GM18861 (cell line): ENCODE measurements at regions not wholly inside any gene's neighbourhood (a gene's known extent, or its start where the extent isn't known, plus 50 kb on each side); places are given as distances from the start of the nearest gene placed in this dataset.

Experiments
- ATAC-seq: cut with Tn5 transposase; IDR thresholded peaks from one replicate; pipeline ENCODE4 v1.9.1; 2021; ENCODE audit not compliant: unreplicated experiment

- no peak for ATAC-seq
These were observed 1445.1 kb upstream of the TENM3 start for GRCh38 chr4:180798036-180798577.

DNA sequence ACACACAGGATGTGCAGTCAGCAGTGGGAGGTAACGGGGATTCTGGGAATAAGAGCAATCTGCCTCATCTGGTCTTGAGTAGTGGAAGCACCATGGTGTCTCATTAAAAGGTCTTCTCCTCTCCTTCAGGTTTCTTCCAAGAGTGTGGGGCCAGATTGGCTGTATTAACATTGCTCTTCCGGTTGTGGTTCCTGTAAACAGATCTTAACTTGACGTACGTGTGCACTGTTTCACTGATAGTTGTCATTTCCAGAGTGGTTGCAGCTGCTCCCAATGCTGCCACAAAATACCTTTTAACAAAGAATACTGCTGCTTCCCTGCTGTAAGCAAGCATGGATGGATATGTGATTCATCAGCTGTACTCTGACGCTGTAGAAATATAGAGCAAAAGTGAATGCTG is 1443.4 kb upstream of the TENM3 start:
- no peak for ATAC-seq

DNA sequence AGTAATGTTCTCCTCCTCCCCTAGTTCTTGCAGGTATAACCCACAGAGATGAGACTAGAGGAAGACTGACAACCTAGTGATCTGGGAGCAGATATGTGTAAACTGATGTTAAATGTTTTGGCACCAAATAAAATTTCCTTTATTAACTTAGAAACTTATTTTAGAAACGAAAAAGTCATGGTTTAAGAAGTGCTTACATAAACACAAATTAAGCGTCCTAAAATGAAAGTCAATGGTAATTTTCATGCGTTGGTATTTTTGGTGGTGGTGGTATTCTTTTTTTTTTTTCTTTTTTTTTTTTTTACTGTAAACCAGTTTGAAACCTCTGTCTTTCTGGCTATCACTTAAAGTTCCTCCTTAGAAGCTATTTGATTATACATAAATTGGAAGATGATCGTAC is 1438.1 kb upstream of the TENM3 start:
- ATAC-seq, result no peak

DNA sequence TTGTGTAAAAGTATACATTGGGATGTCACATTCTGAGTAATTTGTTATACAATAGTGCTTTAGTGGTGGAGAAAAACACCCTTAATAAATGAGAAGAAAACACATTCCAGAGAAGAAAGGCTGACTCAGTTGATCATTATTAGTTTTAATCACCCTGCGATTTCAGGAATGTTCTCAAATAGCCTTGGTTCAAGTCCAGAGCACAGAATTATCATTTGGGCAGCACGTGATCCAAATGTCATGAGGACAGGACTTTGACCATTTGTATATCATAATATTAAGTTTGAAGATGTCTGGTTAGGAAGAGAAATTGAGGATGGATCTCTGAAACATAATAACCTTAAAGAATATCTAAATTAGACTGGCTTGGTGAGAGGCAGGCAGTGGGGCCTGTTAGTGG is 1434.3 kb upstream of the TENM3 start:
- no peak for ATAC-seq

DNA sequence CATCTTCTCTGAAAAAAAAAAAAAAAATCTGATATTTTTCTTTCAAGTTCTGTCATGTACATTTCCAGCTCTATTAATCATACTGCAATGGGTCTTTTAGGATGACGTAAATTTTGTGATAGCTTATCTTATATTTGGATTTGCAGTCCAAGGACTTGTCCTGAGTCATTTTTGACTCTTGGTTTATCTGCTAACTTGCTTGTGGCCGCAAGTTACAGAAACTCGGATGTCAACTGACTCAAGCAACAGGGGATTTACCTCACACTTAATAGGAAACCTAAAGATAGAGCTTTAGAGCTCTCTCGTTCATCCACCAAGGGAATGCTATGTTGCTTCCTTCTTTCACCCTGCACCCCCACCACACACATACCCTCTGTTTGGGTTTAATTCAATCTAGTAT is 1433.8 kb upstream of the TENM3 start:
- ATAC-seq, result no peak

GRCh38 chr4:180810581-180810980 is 1432.6 kb upstream of the TENM3 start:
- ATAC-seq, result no peak

- ATAC-seq, result no peak
These were observed 1431.6 kb upstream of the TENM3 start for GRCh38 chr4:180811556-180811955.

DNA sequence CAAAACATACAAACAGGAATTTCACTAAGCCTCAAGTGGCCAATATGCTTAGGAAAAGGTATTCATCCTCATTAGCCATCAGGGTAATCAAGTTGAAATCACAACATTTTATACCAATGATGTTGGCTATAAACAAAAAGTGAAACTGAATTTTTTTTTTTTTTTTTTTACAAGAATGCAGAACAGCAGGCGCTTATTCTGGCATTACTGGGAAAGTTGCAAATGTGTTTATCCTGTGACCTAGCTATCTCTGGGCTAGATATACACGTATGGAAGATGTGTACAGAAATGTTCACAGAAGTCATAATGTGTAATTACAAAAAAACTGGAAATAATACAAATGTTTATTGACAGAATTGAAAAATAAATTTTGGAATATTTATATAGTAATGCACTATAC is 1430.4 kb upstream of the TENM3 start:
- ATAC-seq, result no peak

DNA sequence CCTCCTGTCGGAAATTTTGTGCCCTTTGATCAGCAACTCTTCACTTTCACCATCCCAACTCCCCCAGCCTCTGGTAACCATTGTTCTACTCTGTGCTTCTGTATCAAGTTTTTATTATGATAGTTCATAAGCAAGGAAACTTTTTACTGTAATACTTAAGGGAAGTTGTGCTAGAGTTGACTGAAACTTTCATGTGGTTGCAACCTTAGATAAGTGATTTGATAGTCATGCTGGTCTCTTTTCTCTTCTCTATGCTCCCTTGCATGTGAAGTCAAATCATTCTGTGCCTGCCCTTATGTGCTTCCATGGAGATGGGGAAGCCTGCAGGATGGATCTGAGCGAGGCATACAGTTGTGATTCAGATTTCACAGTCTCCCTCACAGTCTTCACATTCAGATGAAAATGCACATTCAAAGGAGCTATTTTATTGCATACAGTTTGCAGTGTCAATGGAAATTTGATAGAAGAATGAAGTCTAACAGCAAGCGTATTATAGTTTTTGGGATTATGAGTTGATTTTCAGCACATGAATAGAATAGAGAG is 1428.3 kb upstream of the TENM3 start:
- no peak for ATAC-seq

- no peak for ATAC-seq
These were observed 1425.7 kb upstream of the TENM3 start for GRCh38 chr4:180817529-180817928.

DNA sequence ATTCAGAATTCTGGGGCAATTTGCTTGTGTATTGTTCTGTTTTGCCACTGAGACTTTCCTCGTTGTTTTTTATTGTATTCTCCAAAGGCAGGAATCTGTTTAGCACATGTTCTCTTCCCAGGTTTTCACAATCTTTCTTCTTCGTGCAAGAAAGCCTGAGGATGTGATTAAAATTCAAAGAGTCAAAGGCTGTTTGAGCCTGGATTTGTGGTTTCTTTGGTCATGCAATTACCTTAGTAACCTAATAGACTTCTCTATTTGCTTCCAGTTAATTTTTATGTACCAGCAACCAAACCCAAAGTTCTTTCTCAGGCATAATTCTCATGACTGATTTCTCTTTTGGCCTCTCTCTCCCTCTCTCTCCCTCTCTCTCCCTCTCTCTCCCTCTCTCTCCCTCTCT is 1420.1 kb upstream of the TENM3 start:
- ATAC-seq, result no peak

GRCh38 chr4:180827232-180828009 is 1415.8 kb upstream of the TENM3 start:
- ATAC-seq, result no peak

- ATAC-seq, result no peak
These were observed 1414.7 kb upstream of the TENM3 start for GRCh38 chr4:180828455-180829018.

DNA sequence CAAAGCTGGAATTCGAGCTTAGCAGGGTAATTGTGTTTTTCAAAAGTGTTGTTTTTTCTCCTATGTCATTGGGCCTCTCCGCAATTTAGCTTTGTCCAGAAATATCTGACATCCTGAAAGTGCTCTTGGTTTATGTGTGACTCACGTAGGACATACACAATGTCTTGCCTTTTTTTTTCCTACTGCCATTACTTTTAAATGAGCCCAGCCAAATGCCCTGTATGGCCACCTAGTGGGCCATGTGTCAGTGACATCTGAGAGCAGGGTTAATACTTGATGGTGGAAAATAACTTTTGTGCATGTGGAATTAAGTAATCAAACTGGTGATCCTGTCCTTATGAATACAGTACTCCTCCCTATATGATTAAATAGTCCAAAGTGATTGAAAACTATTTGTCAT is 1411.1 kb upstream of the TENM3 start:
- ATAC-seq, result no peak

DNA sequence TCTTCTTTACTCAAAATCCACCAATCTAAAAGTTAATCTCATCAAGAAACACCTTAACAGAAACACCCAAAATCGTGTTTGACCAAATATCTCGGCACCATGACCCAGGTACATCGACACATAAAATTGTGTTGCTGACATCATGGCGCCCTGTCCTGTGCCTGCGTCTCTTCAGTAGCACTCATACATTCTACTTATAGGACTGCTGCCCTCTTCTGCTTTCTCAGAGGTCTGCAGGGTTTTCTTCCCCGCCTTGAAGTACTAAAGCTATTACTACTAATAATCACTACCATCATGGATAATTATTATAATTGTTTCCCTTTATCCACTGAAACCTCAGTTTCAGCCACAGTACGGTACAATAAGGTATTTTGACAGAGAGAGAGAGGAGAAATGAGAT is 1403.1 kb upstream of the TENM3 start:
- ATAC-seq, result no peak

GRCh38 chr4:180850318-180850940 is 1392.8 kb upstream of the TENM3 start:
- ATAC-seq, result no peak

DNA sequence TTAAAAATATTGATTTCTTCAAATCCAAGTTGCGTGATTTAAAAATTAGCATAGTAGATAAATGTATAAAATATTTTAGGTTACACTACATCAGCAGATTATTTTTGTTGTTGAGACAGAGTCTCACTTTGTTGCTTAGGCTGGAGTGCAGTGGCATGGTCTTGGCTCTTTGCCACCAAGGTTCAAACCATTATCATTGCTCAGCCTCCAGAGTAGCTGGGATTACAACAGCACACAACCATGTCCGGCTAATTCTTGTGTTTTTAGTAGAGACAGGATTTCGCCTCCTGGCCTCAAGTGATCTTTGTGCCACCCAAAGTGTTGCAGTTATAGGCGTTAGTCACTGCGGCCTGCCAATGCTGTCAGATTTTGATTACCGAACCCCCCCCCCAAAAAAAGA is 1390.5 kb upstream of the TENM3 start:
- no peak for ATAC-seq

GRCh38 chr4:180855184-180855583 is 1388.0 kb upstream of the TENM3 start:
- ATAC-seq, result no peak

DNA sequence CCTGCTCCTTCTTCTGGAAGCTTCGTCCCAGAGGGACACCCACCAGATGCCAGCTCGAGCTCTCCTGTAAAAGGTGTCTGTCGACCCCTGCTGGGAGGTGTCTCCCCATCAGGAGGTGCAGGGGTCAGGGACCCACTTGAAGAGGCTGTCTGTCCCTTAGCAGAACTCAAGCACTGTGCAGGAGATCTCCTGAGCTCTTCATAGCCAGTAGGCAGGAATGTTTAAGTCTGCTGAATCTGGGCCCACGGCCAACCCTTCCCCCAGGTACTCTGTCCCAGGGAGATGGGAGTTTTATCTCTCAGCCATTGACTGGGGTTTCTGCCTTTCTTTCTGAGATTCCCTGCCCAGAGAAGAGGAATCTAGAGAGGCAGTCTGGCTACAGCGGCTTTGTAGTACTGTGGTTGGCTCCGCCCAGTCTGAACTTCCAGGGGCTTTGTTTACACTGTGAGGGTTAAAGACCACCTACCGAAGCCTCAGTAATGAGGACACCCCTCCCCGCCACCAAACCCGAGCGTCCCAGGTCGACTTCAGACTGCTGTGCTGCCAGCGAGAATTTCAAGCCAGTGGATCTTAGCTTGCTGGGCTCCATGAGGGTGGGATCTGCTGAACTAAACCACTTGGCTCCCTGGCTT is 1383.0 kb upstream of the TENM3 start:
- ATAC-seq, result no peak

GRCh38 chr4:180861651-180862050 is 1381.6 kb upstream of the TENM3 start:
- ATAC-seq, result no peak

DNA sequence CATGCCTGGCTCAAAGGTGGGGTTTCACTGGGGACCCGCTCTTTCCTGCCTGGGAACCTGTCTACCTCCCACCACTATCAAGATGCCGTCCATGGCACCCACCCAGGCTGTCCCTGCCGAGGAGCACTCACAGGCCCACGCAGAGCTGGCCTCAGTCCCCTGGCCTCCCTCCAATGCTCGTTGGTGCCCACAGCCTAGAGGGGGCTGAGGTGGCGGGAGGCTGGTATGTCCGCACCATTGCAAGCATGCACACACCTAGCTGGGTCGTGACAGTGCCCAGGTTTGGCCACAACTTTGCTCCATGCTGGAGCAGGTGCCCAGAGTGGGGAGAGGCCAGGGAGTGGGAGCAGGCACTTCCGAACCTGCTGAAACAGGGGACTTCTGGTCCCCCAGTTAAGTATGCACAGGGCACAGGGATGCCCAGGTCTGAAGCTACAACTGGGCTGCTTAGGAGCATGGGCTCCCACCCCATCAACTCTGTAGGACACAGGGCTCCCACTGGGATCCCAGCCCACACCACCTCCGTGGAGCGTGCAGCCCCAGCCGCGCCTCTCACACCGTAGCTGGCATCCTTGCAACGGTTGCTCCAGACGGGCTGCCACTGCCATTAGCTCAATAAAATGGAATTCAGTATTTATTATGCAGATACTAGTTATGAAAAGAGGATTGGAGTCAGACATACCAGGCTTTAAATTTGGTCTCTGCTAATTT is 1376.1 kb upstream of the TENM3 start:
- ATAC-seq, result no peak
